HUES48 (cell line): ENCODE measurements at regions not wholly inside any gene's neighbourhood (a gene's known extent, or its start where the extent isn't known, plus 50 kb on each side); places are given as distances from the start of the nearest gene placed in this dataset.

Experiments used
- H3K27ac ChIP-seq: one replicate; pipeline ENCODE4 v1.7.0; 2013; ENCODE audit warnings: low read depth, low read length, inconsistent platforms
- H3K27me3 ChIP-seq: 2 replicates; pipeline ENCODE4 v1.6.1; 2013; ENCODE audit warnings: mild to moderate bottlenecking, low read length; ENCODE audit not compliant: control insufficient read depth, insufficient read depth
- H3K36me3 ChIP-seq: 2 replicates; pipeline ENCODE4 v1.6.1; 2013; ENCODE audit warnings: low read length; ENCODE audit not compliant: control insufficient read depth, insufficient read depth
- H3K4me1 ChIP-seq: 2 replicates; pipeline ENCODE4 v1.6.1; 2013; ENCODE audit warnings: mild to moderate bottlenecking, low read length; ENCODE audit not compliant: control insufficient read depth, insufficient read depth
- H3K4me3 ChIP-seq: 2 replicates; pipeline ENCODE4 v1.5.1; 2013; ENCODE audit warnings: mild to moderate bottlenecking, low read depth, low read length
- H3K9ac ChIP-seq: 2 replicates; pipeline ENCODE4 v1.6.1; 2013; ENCODE audit warnings: mild to moderate bottlenecking, low read depth, low read length, moderate library complexity
- H3K9me3 ChIP-seq: 2 replicates; pipeline ENCODE4 v1.6.1; 2013; ENCODE audit warnings: low read length; ENCODE audit not compliant: control insufficient read depth, insufficient read depth

DNA sequence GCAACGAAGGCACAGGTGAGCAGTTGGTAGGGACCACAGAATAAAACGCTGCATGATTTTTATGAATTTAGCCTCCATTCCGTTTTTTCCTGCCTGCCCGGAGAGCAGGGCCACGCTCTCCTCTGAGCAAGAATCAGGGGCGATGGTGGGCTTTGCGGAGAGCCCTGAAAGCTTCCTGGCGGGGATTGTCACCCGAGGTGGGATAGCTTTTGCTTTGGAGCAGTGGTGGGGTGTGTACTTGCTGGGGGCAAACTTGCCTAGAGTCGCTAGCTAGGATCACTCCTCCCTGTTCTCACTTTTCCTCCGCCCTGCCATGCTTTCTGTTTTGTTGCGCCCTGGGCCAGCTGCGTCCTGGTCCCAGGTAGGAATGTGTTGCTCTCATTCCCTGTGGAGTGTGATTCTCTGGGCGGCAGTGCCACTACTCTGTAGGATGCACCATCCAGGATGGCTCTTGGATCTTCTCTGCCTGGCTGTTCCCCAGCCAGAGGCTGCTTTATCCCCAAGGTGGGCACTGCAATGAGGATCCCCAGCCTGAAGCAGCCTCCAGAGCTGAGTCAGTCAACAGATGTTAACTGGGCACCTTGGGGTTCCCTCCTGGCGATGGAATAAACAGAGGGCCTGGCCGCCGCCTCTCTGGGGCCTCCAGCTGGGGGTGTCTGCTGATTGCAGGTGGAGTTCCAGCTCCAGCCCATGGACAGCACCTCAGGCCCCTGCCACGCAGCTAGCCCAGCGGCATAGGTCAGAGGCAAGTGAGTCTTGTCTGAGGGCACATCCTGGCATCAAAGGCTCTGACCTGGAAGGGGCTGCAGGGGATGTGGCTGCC lies 360.9 kb upstream of the TNRC6C start:
- Histone ChIP-seq H3K27me3 (no peaks in the 10 kb centered on the region), H3K27ac (no peak overlapping the region), H3K9me3 (no peaks in the 10 kb centered on the region), H3K36me3 (no peaks in the 10 kb centered on the region), H3K4me1 (no peaks in the 10 kb centered on the region), H3K9ac (no peak overlapping the region), H3K4me3 (no peak overlapping the region)

DNA sequence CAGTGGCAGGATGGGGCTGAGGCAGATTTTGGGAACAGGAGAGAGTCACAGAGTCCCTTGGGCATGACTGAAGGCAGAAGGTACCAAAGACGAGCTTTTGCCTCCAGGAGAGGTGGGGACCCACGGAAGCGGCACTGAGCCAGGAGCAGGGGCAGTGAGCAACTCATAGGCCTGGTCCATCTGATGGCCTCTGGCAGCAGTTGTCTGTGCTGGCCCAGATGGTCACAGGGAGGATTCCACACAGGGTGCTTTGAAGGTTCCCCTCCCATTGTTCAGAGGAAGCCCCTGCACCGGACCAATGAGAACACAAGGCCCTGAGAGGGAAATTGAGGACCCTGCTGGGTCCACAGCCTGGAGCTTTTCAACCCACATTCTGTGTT lies 360.3 kb upstream of the TNRC6C start:
- Histone ChIP-seq H3K9me3 (no peaks in the 10 kb centered on the region), H3K9ac (no peak overlapping the region), H3K36me3 (no peaks in the 10 kb centered on the region), H3K27me3 (no peaks in the 10 kb centered on the region), H3K4me1 (no peaks in the 10 kb centered on the region), H3K4me3 (no peak overlapping the region), H3K27ac (no peak overlapping the region)

DNA sequence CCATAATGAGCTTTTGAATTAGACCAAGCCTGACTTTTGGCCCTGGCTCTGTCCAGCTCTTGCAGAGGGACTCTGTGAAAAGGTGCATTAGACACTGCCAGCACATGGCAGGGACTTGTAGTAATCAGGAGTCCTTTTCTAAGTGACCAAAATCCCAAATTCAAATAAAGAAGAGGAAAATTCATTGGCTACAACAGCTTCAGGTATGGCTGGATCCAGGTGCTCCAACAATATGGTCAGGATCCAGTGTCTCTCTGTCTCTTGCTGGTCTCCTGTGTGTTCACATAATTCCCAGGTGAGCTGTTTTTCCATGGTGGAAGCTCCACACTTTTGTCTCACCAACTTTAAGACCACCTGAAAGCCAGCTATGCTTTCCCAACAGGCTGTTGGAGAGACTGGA lies 358.8 kb upstream of the TNRC6C start:
- H3K9me3 ChIP-seq = no peaks in the 10 kb centered on the region
- H3K4me3 ChIP-seq = no peak overlapping the region
- H3K27me3 ChIP-seq = no peaks in the 10 kb centered on the region
- H3K36me3 ChIP-seq = no peaks in the 10 kb centered on the region
- no peaks in the 10 kb centered on the region for H3K4me1 ChIP-seq
- H3K9ac ChIP-seq = no peak overlapping the region
- H3K27ac ChIP-seq = no peak overlapping the region

GRCh38 chr17:77600346-77600745 lies 358.2 kb upstream of the TNRC6C start:
- H3K27me3 ChIP-seq = no peaks in the 10 kb centered on the region
- no peak overlapping the region for H3K4me3 ChIP-seq
- H3K9ac ChIP-seq = no peak overlapping the region
- no peaks in the 10 kb centered on the region for H3K9me3 ChIP-seq
- H3K36me3 ChIP-seq = no peaks in the 10 kb centered on the region
- no peak overlapping the region for H3K27ac ChIP-seq
- H3K4me1 ChIP-seq = no peaks in the 10 kb centered on the region

DNA sequence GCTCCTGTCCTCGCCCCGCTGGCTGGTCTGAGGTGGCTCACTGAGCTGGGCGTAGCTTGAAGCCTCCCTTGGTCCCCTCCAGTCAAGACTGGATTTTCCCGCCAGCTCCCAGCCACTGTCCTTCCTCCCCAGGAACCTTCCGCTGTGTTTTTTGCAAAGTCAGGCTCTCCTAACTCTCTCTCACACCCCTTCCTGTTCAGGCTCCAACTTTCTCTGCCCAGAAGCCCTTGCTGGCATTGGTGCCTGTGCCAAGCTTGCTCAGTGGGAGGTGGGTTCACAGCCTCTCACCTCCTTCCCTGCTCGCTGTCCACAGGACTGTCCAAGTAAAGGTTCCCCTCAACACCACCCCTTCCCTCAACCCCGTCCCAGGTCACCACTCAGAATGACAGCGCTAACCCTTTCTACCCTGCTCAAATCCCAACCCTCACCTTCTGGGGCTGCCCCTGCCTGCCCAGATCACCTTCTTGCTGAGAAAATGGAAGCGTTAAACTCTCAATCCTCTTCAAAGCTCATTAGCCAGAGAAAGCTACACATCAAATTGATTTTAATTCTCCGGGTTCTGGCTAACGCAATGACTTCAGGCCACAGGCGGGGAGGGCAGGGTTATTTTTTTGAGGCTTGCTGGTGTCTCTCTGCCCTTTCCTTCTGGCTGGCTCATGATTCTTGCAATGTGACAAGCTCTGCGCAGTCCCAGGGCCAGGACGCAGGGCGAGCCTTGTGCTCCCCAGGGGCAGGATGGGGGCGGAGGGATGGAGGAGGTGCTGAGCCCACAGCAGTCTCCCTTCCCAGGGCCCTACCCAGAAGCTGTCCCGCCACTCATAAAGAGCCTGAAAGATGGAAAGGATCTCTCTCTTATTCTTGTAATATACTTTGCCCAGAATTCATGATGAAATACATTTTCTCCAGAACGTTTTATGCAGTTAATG lies 357.2 kb upstream of the TNRC6C start:
- Histone ChIP-seq H3K4me3 (no peak overlapping the region), H3K27me3 (no peaks in the 10 kb centered on the region), H3K27ac (no peak overlapping the region), H3K9me3 (no peaks in the 10 kb centered on the region), H3K9ac (no peak overlapping the region), H3K4me1 (no peaks in the 10 kb centered on the region), H3K36me3 (no peaks in the 10 kb centered on the region)

- Histone ChIP-seq H3K36me3 (no peaks in the 10 kb centered on the region), H3K27me3 (no peaks in the 10 kb centered on the region), H3K4me3 (no peak overlapping the region), H3K4me1 (no peaks in the 10 kb centered on the region), H3K27ac (no peak overlapping the region), H3K9me3 (no peaks in the 10 kb centered on the region), H3K9ac (no peak overlapping the region)
These were observed 356.3 kb upstream of the TNRC6C start for GRCh38 chr17:77602062-77602746.

GRCh38 chr17:77602883-77603640 lies 355.4 kb upstream of the TNRC6C start:
- Histone ChIP-seq H3K4me1 (no peaks in the 10 kb centered on the region), H3K36me3 (no peaks in the 10 kb centered on the region), H3K27me3 (no peaks in the 10 kb centered on the region), H3K9ac (no peak overlapping the region), H3K9me3 (no peaks in the 10 kb centered on the region), H3K4me3 (no peak overlapping the region), H3K27ac (no peak overlapping the region)

GRCh38 chr17:77604301-77604972 lies 354.1 kb upstream of the TNRC6C start:
- H3K4me1 ChIP-seq = no peaks in the 10 kb centered on the region
- H3K27ac ChIP-seq = no peak overlapping the region
- H3K27me3 ChIP-seq = no peaks in the 10 kb centered on the region
- no peaks in the 10 kb centered on the region for H3K36me3 ChIP-seq
- H3K9ac ChIP-seq = no peak overlapping the region
- H3K9me3 ChIP-seq = no peaks in the 10 kb centered on the region
- H3K4me3 ChIP-seq = no peak overlapping the region

DNA sequence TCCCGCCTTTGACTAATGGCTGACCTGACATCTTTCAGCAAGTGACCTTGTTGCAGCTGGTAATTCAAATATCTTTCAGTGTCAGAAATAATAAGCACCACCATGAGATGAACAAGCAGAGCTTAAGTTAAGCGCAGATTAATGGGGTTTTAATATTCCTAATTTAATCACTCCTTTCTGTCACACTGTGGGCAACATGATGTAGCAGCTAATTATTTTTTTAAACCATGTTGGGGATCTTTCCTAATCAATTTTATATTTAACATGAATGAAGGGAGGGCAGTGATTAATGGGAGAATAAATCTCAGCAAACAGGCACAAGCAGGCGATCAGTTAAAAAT lies 353.6 kb upstream of the TNRC6C start:
- Histone ChIP-seq H3K9me3 (no peaks in the 10 kb centered on the region), H3K4me1 (no peaks in the 10 kb centered on the region), H3K27me3 (no peaks in the 10 kb centered on the region), H3K27ac (no peak overlapping the region), H3K9ac (no peak overlapping the region), H3K4me3 (no peak overlapping the region), H3K36me3 (no peaks in the 10 kb centered on the region)

DNA sequence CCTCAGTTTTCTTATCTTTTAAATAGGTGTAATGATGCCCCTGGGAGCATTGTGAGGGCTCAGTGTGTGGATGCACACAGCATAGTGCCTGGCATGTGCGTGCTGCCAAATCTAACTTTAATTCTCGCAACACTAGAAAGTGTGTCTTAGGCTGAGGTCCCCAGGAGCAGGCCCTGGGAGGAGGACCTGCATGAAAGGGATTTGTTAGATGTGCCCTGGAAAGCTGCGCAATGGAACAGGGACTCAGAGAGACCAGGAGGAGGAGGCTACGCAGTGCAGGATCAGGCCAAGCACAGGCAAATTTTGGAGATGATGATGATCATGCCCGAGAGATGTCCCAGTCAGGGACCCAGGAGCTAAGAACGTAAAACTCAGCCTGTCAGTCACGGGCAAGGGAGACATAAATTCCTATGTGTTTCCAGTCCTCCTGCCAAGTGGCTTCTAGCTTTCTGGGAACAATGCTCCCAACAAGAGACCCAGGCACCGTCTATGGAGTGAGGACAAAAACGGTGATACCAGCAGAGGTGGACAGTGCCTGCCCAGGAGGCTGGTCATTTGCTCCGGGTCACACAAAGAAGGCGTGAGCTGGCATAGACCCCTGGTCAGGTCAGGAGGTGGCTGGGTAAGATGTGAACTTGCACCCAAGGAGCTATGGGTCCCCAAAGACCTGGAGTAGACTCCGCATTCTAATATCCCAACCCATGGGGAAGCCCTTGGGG lies 352.2 kb upstream of the TNRC6C start:
- Histone ChIP-seq H3K36me3 (no peaks in the 10 kb centered on the region), H3K9ac (no peak overlapping the region), H3K4me3 (no peak overlapping the region), H3K9me3 (no peaks in the 10 kb centered on the region), H3K27ac (no peak overlapping the region), H3K27me3 (no peaks in the 10 kb centered on the region), H3K4me1 (no peaks in the 10 kb centered on the region)
